Hepatocyte (in vitro differentiated cells): ENCODE measurements at regions not wholly inside any gene's neighbourhood (a gene's known extent, or its start where the extent isn't known, plus 50 kb on each side); places are given as distances from the start of the nearest gene placed in this dataset.

Experiments
- DNase-seq: peaks from one replicate; pipeline ENCODE4 v3.0.0-alpha.2; 2016; ENCODE audit warnings: low spot score
- H2AFZ ChIP-seq: fragments of 200-600 bp; sonication (generic); 2 replicates; pipeline ENCODE4 v1.6.0; 2016; ENCODE audit warnings: antibody characterized with exemption, mild to moderate bottlenecking
- H3K27ac ChIP-seq: fragments of 200-600 bp; sonication (generic); 2 replicates; pipeline ENCODE4 v1.5.1; 2016; ENCODE audit warnings: mild to moderate bottlenecking
- H3K27me3 ChIP-seq: fragments of 200-600 bp; sonication (generic); 2 replicates; pipeline ENCODE4 v1.6.1; 2016
- H3K36me3 ChIP-seq: fragments of 200-600 bp; sonication (generic); replicated peaks from 2 replicates; pipeline ENCODE4 v1.5.1; 2016; ENCODE audit warnings: low read depth; ENCODE audit not compliant: insufficient read depth
- H3K4me1 ChIP-seq: fragments of 200-600 bp; sonication (generic); 2 replicates; pipeline ENCODE4 v1.5.1; 2016; ENCODE audit warnings: mild to moderate bottlenecking, moderate library complexity; ENCODE audit not compliant: insufficient read depth
- H3K4me2 ChIP-seq: fragments of 200-600 bp; sonication (generic); 2 replicates; pipeline ENCODE4 v1.6.0; 2016
- H3K4me3 ChIP-seq: fragments of 200-600 bp; sonication (generic); 2 replicates; pipeline ENCODE4 v1.5.1; 2016; ENCODE audit warnings: mild to moderate bottlenecking
- H3K79me2 ChIP-seq: fragments of 200-600 bp; sonication (generic); 2 replicates; pipeline ENCODE4 v1.6.0; 2017; ENCODE audit warnings: mild to moderate bottlenecking
- H3K9me2 ChIP-seq: fragments of 200-600 bp; sonication (generic); replicated peaks from 2 replicates; pipeline ENCODE4 v1.6.0; 2017; ENCODE audit warnings: mild to moderate bottlenecking; ENCODE audit not compliant: insufficient read depth
- H3K9me3 ChIP-seq: fragments of 200-600 bp; sonication (generic); 2 replicates; pipeline ENCODE4 v1.5.1; 2016; ENCODE audit warnings: low read depth, mild to moderate bottlenecking
- H4K20me1 ChIP-seq: fragments of 200-600 bp; sonication (generic); 2 replicates; pipeline ENCODE4 v1.6.0; 2016; ENCODE audit warnings: mild to moderate bottlenecking; ENCODE audit not compliant: insufficient read depth, poor library complexity, severe bottlenecking
- CTCF ChIP-seq: fragments of 200-600 bp; sonication (generic); IDR thresholded peaks from 2 replicates; pipeline ENCODE4 v1.5.1; 2016; ENCODE audit warnings: antibody characterized with exemption, mild to moderate bottlenecking; ENCODE audit not compliant: poor library complexity
- EZH2 ChIP-seq: fragments of 200-600 bp; sonication (generic); IDR thresholded peaks from 2 replicates; pipeline ENCODE4 v1.6.1; 2016; ENCODE audit warnings: antibody characterized with exemption, mild to moderate bottlenecking, borderline replicate concordance
- EZH2phosphoT487 ChIP-seq: fragments of 200-600 bp; sonication (generic); IDR thresholded peaks from one replicate; pipeline ENCODE4 v1.6.1; 2018; ENCODE audit warnings: antibody characterized with exemption, mild to moderate bottlenecking, low read depth, moderate library complexity; ENCODE audit not compliant: unreplicated experiment, severe bottlenecking
- WGBS: methylation state at CpG from one replicate; pipeline ENCODE4 v1.1.6; 2016; ENCODE audit warnings: low lambda C conversion rate; ENCODE audit errors: missing lambda C conversion rate; 5-methylcytosine and 5-hydroxymethylcytosine counted together

- H3K27ac ChIP-seq: no peak overlapping the region
- no peak overlapping the region for H2AFZ ChIP-seq
- no peak for DNase-seq
- no peaks in the 10 kb centered on the region for H3K36me3 ChIP-seq
- no peak overlapping the region for H3K4me3 ChIP-seq
- H4K20me1 ChIP-seq: no peaks in the 10 kb centered on the region
- no peaks in the 10 kb centered on the region for H3K9me2 ChIP-seq
- no peaks in the 10 kb centered on the region for H3K4me1 ChIP-seq
- H3K9me3 ChIP-seq: no peaks in the 10 kb centered on the region
- WGBS: 95% methylated on average over 2 of the region's 2 CpGs
- no peaks in the 10 kb centered on the region for H3K27me3 ChIP-seq
- TF ChIP-seq EZH2phosphoT487 (no peak), EZH2 (no peak)
- no peak overlapping the region for H3K4me2 ChIP-seq
- H3K79me2 ChIP-seq: no peaks in the 10 kb centered on the region
Observed at GRCh38 chr10:117661316-117661715, 118.8 kb downstream of the EMX2 start.

DNA sequence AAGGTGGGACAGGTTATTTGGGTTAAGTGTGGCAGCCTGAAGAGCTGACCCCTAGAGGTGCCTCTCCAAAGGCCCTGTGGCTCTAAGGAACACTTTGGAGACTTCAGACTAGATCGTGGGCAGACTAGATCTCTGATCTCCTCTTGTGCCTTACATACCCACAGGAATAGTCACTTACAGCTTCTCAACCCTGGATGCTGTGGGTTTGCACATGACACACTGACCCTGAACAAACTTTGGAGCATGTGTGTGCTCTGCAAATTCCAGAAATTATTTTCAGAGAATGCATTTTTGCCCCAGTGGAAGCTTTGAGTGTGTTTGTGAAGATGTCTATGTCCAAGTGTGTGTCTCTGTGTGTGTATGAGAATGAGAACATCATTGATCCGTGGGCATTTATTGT lies 119.6 kb downstream of the EMX2 start:
- no peaks in the 10 kb centered on the region for H3K9me3 ChIP-seq
- TF ChIP-seq EZH2 (no peak), EZH2phosphoT487 (no peak), CTCF (no peak)
- no peaks in the 10 kb centered on the region for H3K4me1 ChIP-seq
- WGBS: 70% methylated on average over 2 of the region's 2 CpGs
- H3K36me3 ChIP-seq: no peaks in the 10 kb centered on the region
- H3K27me3 ChIP-seq: no peaks in the 10 kb centered on the region
- H3K27ac ChIP-seq: no peak overlapping the region
- H4K20me1 ChIP-seq: no peaks in the 10 kb centered on the region
- DNase-seq: no peak
- no peak overlapping the region for H2AFZ ChIP-seq
- no peak overlapping the region for H3K4me2 ChIP-seq
- H3K79me2 ChIP-seq: no peaks in the 10 kb centered on the region
- no peak overlapping the region for H3K4me3 ChIP-seq
- H3K9me2 ChIP-seq: no peaks in the 10 kb centered on the region

DNA sequence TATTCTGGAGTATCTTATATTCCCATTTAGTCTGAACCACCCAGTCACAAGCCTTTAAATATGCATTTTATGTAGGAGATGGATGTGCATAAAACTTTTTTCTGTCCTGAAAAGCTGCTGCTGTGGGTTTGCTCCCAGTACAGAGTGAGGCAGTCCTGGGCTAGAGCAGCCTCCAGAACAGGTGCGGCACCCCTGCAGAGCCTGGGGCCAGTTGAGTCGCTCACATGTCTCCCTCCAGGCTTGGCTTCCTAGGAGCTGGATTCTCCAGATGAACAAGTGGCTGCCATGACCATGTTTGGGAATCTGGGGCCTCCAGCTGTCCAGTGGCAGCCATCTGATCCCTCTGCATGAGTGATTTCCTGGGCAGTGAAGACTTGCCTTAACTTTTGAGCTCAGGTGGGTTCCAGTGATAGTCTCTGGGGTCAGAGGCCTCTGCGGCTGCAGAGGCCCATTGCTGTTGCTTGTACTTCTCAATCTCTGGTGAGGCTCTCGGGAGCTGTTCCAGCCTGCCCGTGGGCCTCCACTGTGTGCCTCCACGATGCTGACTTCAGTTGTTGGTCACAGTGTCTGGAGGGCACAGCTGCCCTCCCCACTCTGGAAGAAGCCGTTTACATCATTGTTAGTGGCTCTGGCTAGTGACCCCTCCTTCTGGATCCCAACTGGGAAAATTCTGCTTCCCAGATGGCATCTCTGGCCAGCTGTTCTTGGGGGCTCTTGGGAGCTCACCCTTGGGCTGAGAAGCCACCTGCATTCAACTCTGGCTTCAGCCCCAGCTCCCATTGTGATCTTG lies 120.4 kb downstream of the EMX2 start:
- no peak for TF ChIP-seq EZH2
- TF ChIP-seq CTCF: no peak
- TF ChIP-seq EZH2phosphoT487: no peak
- Histone ChIP-seq H3K4me2 (no peak overlapping the region), H3K27me3 (no peaks in the 10 kb centered on the region), H3K27ac (peak overlapping the region; percentile 52), H3K9me3 (no peaks in the 10 kb centered on the region), H3K4me1 (no peaks in the 10 kb centered on the region), H3K4me3 (no peak overlapping the region), H2AFZ (no peak overlapping the region), H4K20me1 (no peaks in the 10 kb centered on the region), H3K79me2 (no peaks in the 10 kb centered on the region), H3K9me2 (no peaks in the 10 kb centered on the region), H3K36me3 (no peaks in the 10 kb centered on the region)
- DNase-seq: no peak
- WGBS: 96% methylated on average over 7 of the region's 7 CpGs

DNA sequence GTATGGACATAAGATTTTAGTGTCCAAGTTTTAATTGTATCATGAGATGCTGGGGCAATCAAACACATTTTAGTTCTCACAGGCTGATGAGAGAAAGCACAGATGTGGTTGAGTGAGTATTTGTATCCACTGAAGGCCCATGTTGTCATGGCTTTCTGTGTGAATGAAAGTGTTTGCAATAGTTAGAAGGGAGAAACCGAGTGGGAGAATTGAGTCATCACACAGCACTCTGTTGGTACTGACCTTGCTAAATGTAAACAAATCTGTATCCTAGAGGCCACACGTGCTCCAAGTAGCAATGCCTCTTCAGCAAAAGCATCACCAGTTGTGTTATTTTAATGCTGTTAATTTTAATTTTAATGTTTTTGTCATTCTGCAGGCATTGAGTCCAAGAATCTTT lies 121.2 kb downstream of the EMX2 start:
- H3K9me2 ChIP-seq: no peaks in the 10 kb centered on the region
- 24% methylated on average over 2 of the region's 2 CpGs for WGBS
- TF ChIP-seq CTCF: no peak
- no peak for TF ChIP-seq EZH2phosphoT487
- TF ChIP-seq EZH2: no peak
- no peak overlapping the region for H2AFZ ChIP-seq
- H4K20me1 ChIP-seq: no peaks in the 10 kb centered on the region
- no peaks in the 10 kb centered on the region for H3K4me1 ChIP-seq
- H3K27me3 ChIP-seq: no peaks in the 10 kb centered on the region
- H3K27ac ChIP-seq: peak overlapping the region; percentile 52
- DNase-seq: peak; percentile 81
- H3K4me2 ChIP-seq: no peak overlapping the region
- no peaks in the 10 kb centered on the region for H3K9me3 ChIP-seq
- no peak overlapping the region for H3K4me3 ChIP-seq
- no peaks in the 10 kb centered on the region for H3K79me2 ChIP-seq
- H3K36me3 ChIP-seq: no peaks in the 10 kb centered on the region
